Activated T-cell treated with anti-CD3 and anti-CD28 coated beads, Interleukin-2, amount 50 U/mL, for 48 hours (primary cell): ENCODE measurements at regions not wholly inside any gene's neighbourhood (a gene's known extent, or its start where the extent isn't known, plus 50 kb on each side); places are given as distances from the start of the nearest gene placed in this dataset.
"Not testable (repeated sequence)": the region's sequence is repeated elsewhere in the genome, so short reads cannot be mapped to it uniquely, and the experiment has no call there.

Experiments used
- DNase-seq, 2 experiments: peaks; one replicate each; pipeline ENCODE4 v3.0.0-alpha.2; 2020

DNA sequence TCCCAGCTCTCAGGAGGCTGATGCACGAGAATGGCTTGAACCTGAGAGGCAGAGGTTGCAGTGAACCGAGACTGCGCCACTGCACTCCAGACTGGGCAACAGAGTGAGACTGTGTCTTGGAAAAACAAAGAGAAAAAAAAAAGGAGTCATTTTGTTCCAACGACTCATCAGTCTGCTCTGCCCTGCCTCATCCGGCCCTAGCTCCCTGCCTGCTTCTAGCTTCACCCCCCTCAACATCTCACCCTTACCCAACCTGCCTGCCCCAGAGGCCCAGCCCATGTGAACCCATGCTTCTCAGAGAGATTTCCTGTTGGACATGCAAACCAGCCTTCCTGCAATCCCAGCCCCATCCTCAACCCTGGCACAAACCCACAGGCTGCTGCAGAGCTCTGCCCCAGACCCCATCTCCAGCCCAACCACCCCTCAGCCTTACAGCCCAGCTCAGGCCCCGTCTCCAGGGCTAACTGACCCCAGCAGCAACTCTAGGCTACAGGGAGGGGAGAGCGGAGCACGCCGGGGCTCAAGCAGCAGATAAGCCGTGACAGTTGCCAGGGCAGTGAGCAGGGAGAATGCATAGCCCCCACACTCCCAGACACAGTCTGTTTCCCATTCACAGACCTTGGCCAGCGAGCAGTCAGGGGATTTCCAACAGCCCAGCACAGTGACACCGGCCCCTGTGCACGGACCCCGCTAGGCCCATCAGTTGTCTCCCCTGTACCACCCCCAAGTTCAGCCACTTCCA, 86.0 kb upstream of the KCTD7 start:
- no peak for DNase-seq

DNA sequence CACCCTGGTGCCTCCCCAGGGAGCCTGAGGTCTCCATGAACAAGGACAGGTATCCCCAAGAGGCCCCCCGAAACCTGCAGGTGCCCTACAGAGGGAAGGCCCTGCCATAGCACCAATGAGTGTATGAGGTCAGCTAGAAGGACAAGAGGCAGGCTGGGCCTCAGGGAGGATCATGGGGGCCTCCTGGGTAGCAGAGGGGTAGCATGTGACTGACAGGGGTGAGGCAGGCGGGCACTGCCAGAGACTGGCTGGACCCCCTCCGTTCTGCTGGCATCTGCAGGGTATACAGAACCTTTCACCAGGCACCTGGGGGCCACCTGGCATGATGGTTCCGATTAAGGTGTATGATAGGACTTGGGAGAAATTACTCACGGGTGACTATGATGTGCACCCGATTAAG, 79.2 kb upstream of the KCTD7 start:
- no peak for DNase-seq

DNA sequence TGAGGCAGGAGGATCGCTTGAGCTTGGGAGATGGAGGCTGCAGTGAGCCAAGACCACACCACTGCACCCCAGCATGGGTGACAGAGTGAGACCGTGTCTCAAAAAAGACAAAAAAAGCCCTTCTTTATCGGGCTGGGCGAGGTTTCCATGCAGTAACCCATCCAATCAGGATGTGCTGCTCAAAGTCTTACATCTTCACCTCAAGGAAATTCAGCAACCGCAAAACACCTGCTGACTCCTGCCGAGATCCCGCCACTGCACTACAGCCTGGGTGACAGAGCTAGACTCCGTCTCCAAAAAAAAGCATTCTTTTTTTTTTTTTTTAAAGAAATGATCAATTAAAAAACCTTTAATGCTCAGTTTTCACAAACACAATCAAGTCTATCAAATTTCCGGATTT, 75.7 kb upstream of the KCTD7 start:
- DNase-seq = no peak

DNA sequence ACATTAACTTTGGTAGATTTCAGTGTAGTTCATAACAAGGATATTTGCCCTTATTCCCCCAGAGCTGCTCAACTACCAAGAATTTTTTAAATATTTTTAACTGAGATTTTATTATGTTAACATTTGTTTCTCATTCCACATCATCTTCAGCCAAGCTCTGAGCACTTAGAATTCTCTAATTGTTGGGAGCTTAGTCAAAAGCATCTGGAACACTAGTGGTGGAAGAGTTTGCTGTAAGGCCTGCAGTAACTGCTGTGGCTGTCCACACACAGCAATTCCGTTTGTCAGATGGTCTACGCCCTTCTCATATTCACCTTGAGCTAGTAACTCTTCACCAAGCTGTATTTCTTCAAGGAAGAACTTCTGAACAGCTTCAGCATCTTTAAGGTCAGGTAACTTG, 75.0 kb upstream of the KCTD7 start:
- DNase-seq = not testable (repeated sequence)

DNA sequence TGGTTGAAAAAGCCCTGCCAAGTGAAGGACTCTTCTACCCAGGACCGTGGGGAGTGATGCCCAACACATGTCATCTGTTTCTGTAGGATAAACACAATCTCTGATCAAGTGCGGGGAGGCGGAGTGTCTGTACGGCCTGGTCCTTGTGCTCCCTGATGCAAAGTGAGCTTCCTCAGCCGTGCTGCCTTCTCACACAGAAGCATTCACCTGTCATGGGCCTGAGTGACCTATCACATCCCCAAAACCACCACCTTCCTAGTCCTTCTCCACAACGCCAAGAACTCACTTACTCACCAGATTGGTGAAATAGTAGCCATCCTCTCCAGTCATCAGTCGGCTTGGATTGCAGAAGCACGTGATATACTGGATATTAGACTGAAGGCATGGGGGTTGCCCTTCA, 74.4 kb upstream of the KCTD7 start:
- not testable (repeated sequence) for DNase-seq

DNA sequence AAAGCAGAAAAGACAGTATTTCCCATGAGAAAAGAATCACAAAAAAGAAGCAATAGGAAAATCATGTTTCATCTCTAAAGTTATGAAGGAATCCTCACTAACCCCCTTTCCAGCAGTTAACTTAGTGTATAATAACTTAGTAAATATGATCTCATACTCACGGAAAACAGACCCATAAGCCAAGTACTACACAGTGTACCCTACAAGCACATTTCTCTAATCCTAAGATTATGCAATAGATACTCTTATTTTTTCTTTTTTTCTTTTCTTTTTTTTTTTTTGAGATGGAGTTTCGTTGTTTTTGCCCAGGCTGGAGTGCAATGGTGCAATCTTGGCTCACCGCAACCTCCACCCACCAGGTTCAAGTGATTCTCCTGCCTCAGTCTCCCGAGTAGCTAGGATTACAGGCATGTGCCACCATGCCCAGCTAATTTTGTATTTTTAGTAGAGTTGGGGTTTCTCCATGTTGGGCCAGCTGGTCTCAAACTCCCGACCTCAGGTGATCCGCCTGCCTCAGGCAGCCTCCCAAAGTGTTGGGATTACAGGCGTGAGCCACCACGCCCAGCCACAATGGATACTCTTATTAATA, 73.7 kb upstream of the KCTD7 start:
- DNase-seq = not testable (repeated sequence)

DNA sequence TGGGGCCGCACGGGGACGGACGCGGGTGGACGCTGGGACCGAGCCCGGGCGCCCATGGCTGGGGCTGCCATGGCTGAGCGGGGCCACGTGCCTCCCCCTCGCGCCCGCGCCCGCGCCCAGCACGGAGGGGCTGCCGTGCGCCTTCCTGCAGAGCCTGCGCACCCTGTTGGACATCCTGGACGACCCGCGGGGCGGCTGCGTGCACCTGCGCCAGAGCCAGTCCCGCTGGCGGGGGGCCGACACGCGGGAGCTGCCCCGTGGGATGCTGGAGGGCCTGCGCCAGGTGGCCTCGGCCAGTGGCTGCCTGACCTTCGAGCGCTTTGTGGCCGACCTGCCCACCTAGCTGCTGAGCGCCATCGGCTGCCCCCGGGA, 72.5 kb upstream of the KCTD7 start:
- no peak for DNase-seq

DNA sequence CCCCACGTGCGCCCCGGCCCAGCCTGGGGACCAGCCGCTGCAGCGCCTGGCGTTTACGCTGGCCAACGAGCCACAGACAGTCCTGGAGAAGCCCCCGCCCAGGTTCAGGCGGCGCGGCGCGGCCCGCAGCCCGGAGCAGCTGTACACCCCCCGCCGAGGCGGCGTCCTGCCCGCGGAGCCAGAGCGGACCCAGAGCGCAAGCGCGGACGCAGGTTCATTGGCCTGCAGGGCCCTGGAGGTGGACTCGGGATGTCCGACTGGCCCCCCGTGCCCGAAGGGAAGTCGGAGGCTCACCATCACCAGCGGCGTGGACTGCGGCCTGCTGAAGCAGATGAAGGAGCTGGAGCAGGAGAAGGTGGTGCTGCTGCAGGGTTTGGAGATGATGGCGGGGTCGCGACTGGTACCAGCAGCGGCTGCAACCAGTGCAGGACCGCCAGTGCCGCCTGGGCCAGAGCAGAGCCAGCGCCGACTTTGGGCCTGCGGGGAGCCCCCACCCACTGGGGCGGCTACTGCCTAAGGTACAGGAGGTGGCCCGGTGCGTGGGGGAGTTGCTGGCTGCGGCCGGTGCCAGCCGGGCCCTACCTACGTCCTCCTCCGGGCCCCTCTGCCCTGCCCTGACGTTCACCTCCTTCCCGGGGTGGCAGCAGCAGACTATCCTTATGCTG, 72.0 kb upstream of the KCTD7 start:
- no peak for DNase-seq

DNA sequence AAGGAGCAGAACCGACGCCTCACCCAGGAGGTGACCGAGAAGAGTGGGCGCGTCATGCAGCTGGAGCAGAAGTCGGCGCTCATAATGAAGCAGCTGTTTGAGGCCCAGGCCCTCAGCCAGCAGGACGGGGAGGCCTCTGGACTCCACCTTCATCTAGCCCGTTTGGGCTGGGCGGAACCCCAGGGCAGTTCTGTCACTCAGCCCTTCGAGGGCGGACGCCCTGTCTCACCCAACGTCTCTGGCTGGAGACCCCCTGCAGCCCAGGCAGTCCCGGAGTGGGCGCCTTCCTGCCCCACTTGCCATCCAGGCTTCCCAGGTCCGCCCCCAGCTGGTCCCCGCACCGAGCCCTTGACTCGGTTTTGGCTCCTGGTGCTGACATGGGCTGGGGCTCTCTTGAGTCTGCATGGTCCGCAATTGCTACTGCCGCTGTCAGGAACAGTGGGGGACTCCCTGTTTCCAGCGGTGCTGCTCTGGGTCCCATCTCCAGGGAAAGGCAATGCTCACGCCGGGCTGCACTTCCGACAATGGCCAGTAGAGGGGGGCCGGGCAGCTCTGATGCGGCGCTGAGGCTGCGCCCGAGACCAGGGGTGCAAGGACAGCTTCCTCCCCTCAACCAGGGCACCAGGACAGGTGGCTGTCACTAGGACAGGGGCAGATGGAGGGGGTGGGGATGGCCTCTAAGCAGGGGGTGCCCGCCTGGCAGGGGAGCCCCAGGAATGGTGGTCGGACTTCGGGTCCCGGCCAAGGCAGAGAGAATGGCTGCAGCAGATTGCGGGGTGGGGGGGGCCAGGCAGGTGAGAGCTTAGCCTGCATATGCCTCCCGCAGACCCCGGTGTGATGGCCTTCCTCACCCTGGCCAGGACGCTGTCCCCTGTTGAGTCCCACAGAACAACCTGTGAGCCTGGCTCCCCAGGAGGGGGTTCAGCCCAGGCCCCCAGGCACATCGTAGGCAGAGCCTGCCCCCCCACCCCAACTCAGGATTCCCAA, 71.2 kb upstream of the KCTD7 start:
- peak; percentile 85 for DNase-seq

DNA sequence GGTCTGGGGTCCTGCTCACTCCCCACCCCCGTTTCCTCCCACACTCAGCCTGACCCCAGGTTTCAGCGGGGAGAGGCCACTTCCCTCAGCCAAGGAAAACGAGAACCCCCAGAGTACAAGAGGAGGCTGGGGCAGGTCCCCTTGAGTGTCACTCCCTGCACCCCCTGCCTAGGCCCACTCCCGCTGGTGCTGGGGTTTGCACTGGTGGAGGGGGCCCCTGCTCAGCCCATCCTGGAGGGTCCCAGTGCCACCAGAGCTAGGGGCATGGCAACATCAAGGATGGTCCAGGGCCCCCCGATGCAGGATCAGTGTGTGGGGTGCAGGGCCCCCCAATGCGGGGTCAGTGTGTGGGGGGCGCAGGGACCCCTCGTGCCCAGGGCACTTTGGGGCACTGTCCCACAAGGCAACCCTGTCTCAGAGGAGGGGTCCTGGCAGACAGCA, 70.5 kb upstream of the KCTD7 start:
- no peak for DNase-seq

DNA sequence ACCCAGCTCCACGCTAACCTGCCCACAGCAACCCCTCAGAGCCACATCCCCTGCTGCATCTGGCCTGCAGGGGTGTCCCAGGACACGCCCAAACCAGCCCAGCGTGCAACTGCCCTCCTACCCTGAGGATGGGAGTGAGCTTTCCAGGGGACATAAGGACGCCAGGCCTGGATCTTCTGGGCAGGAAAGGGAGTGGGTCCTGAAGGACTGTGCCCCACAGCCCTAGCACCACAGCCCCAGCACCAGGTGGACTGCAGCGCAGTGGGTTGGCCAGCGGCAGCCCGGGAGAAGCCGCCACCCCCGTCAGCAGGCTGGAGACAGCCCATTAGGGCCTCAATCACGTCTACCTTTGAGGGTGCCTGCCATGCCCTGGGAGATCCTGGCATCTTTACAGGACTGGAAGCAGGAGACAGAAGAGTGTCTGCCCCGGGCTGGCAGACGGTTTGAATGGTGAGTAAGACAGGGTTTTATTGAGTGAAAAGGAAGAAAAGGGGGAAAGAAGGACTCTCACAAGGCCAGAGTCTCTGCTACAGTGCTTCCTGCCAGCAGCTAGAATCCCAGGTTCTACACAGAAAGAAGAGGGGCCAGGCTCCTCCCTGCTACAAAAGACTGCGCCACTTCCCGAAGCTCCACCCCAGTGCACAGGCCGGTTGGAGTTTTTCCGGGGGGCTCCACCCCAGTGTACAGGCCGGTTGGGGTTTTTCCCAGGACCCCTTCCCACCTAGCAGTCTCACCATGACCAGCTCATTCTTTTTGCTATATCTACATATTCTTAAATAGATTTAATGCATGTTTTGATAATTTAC, 69.8 kb upstream of the KCTD7 start:
- DNase-seq = no peak

DNA sequence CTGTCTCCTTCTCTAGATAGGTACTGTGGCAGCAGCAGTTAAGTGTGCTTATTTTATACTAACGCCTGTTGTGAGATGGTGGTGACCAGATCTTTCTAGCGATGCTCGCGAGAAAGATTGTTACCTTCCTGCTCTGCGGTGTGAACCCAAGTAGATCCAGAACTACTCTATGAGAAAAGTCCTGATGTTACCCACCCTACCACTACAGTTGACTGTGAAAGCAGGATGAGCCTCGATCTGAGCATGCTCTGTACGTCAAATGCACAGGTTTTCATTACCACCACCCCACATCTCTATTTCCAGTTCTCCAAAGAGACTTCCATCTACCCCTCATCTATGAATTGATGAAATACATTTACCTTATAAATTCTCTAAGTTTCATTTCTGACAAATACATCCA, 64.6 kb upstream of the KCTD7 start:
- no peak for DNase-seq

DNA sequence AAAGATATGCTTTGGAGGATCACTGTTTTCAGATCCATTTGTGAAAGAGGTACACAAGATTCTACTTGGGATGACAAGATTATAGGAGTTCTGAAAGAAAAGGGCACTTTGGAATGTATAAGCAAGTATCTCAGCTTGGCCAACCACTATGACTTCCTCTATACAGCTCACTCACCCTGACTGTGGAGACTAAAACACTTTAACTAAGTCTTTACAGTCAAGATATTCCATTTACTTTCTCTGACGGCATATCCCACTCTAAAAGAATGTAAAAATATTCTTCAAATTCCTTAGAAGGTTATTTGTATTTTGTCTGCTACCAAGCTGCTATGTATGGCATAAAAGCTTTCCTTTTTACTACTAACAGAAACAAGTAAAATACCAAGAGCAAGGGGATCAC, 58.5 kb upstream of the KCTD7 start:
- DNase-seq = not testable (repeated sequence)

DNA sequence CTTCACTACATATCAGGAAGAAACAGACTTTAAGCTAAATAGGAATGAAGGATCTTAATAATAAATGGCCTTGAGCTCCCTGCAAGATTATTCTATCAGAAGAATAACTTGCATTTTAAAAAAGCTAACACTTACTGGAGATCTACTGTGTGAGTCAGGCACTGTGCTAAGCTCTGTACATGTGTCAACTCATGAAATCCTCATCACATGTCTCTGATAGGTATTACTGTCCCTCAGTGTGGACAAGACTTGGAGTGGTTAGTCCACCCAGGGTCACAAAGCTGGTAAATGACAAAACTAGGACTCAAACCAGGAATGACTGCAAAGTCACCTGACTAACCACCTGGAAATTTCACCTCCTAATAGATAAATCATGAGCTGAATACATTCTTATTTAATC, 57.1 kb upstream of the KCTD7 start:
- DNase-seq = no peak

DNA sequence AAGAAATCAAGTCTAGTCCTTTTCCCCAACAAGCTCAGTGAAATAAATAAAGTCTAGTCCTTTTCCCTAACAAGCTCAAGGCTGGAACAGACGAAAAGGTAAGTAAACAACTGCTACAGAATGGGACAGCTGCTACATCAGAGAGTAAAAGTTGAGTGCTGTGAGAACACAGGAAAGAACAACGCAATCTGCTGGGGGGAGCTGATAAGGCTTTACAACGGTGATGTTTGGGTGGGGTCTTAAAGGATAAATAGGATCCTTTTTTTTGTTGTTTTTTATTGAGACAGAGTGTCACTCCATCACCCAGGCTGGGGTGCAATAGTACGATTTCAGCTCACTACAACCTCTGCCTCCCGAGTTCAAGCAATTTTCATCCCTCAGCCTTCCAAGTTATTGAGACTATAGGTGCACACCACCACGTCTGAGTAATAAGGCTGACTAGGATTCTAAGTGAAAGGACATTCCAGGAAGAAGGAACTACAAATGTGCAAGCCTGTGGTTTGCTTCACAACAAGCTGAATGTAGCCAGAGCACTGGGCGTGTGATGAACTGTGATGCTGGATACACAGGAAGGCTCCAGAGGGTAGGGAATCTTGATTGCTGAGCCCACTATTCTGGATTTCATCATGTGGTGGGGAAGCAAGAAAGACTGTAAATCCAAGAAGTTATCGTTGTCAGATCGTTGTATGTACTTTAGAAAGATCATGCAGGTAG, 54.7 kb upstream of the KCTD7 start:
- not testable (repeated sequence) for DNase-seq

DNA sequence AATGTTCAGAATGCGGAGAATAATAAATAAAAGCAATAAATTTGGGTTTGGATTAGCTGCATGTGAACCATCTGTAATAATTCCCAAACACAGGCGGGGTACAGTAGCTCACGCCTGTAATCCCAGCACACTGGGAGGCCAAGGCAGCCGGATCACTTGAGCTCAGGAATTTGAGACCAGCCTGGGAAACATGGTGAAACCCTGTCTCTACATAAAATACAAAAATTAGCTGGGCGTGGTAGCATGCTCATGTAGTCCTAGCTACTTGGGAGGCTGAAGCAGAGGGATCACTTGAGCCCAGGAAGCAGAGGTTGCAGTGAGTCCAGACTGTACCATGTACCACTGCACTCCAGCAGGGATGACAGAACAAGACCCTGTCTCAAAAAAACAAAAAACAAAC, 53.9 kb upstream of the KCTD7 start:
- not testable (repeated sequence) for DNase-seq

DNA sequence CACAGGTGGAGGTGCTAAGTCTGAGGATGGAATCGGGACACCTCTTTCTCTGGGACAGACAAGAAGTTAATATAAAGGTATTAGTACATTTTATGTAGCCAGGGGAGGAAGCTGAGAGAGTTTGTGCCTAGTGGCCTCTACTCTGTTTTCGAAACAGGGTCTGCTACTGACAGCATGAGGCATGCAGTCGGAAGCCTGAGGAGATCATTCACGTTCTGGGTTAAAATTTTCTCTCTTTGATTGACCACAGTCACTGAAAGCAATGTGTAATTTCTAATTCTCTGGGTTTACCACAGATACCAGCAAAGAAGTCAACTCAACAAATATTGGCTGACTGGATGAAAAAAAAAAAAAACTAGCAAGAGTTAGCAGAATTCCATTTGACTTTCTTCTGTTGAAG, 53.3 kb upstream of the KCTD7 start:
- no peak for DNase-seq

DNA sequence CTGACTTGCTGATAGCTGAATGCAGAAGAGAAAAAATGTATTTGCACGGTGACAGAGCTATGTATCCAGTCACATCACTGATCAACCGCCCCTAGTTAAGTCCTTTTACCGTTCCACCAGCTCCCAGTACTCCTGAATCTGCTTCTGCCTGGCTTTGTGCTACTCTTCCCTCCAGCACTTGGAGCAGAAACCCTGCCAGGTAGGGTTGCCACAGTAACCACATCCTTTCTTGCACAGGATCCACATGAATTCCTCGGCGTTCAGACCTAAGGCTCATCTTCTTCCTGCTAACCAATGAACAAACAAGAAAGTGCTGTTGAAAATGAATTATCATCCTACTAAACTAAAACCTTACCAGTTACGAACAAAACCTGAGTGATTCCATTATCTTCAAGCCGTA, 52.0 kb upstream of the KCTD7 start:
- DNase-seq = no peak
